Liver (tissue), 8 donors: ENCODE measurements at regions not wholly inside any gene's neighbourhood (a gene's known extent, or its start where the extent isn't known, plus 50 kb on each side); places are given as distances from the start of the nearest gene placed in this dataset.

Experiments used
- DNase-seq: peaks from one replicate; pipeline ENCODE4 v3.0.0-alpha.2; 2017; ENCODE audit warnings: low spot score
- H3K27ac ChIP-seq, 2 donors: one replicate each; pipeline ENCODE4 v1.7.0; 2013; ENCODE audit warnings: inconsistent platforms in 2 of 2, low read length in 2 of 2, control low read depth in 1 of 2, low read depth in 1 of 2, mild to moderate bottlenecking in 1 of 2
- H3K27me3 ChIP-seq, 4 donors: one replicate each; pipeline versions ENCODE4 v1.6.1 to v1.7.0; 2013; ENCODE audit warnings: low read length in 3 of 4, inconsistent platforms in 1 of 4, mild to moderate bottlenecking in 1 of 4, moderate library complexity in 1 of 4; ENCODE audit not compliant: control insufficient read depth in 4 of 4, insufficient read depth in 4 of 4
- H3K36me3 ChIP-seq, 4 donors: one replicate each; pipeline versions ENCODE4 v1.6.1 to v1.7.0; 2013; ENCODE audit warnings: low read length in 3 of 4, mild to moderate bottlenecking in 3 of 4, low read depth in 1 of 4, moderate library complexity in 1 of 4; ENCODE audit not compliant: control insufficient read depth in 4 of 4, insufficient read depth in 3 of 4
- H3K4me1 ChIP-seq, 4 donors: one replicate each; pipeline versions ENCODE4 v1.6.1 to v1.7.0; 2013; ENCODE audit warnings: low read length in 3 of 4, mild to moderate bottlenecking in 3 of 4, moderate library complexity in 1 of 4; ENCODE audit not compliant: control insufficient read depth in 4 of 4, insufficient read depth in 4 of 4
- H3K4me3 ChIP-seq, 3 donors: one replicate each; pipeline versions ENCODE4 v1.6.1 to v1.7.0; 2013; ENCODE audit warnings: low read length in 3 of 3, control low read depth in 1 of 3, low read depth in 1 of 3, mild to moderate bottlenecking in 1 of 3
- H3K9ac ChIP-seq, 2 donors: one replicate each; pipeline ENCODE4 v1.7.0; 2013; ENCODE audit warnings: low read length in 2 of 2, mild to moderate bottlenecking in 2 of 2, moderate library complexity in 2 of 2, control low read depth in 1 of 2, low read depth in 1 of 2
- H3K9me3 ChIP-seq, 4 donors: one replicate each; pipeline versions ENCODE4 v1.6.1 to v1.7.0; 2013; ENCODE audit warnings: low read length in 3 of 4; ENCODE audit not compliant: control insufficient read depth in 4 of 4
- CTCF ChIP-seq: fragments of 150-350 bp; IDR thresholded peaks from 2 replicates; pipeline ENCODE4 v1.5.1; 2017; ENCODE audit warnings: improper control_type of control experiment, low read depth, low read length; ENCODE audit not compliant: missing input control
- EGR1 ChIP-seq, 2 donors: IDR thresholded peaks; 2 replicates each; pipeline ENCODE4 v1.6.1; 2016 to 2018; ENCODE audit warnings: antibody characterized with exemption in 2 of 2, low read depth in 2 of 2
- FOXA1 ChIP-seq: IDR thresholded peaks from 2 replicates; pipeline ENCODE4 v1.6.1; 2016; ENCODE audit warnings: antibody characterized with exemption
- FOXA2 ChIP-seq: IDR thresholded peaks from 2 replicates; pipeline ENCODE4 v1.6.1; 2016; ENCODE audit warnings: antibody characterized with exemption
- GABPA ChIP-seq, 2 donors: IDR thresholded peaks in 1 of 2; conservative IDR thresholded peaks in 1 of 2; 2 replicates each; pipeline ENCODE4 v1.6.1; 2016; ENCODE audit warnings: antibody characterized with exemption in 2 of 2, mild to moderate bottlenecking in 1 of 2, moderate library complexity in 1 of 2
- HNF4A ChIP-seq, 2 donors: conservative IDR thresholded peaks; 2 replicates each; pipeline ENCODE4 v1.6.1; 2016; ENCODE audit warnings: antibody characterized with exemption in 2 of 2, mild to moderate bottlenecking in 2 of 2
- HNF4G ChIP-seq: IDR thresholded peaks from 2 replicates; pipeline ENCODE4 v1.6.1; 2016; ENCODE audit warnings: antibody characterized with exemption
- JUND ChIP-seq, 2 donors: IDR thresholded peaks; 2 replicates each; pipeline ENCODE4 v1.6.1; 2016; ENCODE audit warnings: antibody characterized with exemption in 2 of 2
- NR2F2 ChIP-seq: IDR thresholded peaks from 2 replicates; pipeline ENCODE4 v1.6.1; 2016; ENCODE audit warnings: antibody characterized with exemption
- RAD21 ChIP-seq, 2 donors: IDR thresholded peaks; 2 replicates each; pipeline ENCODE4 v1.6.1; 2016; ENCODE audit warnings: antibody characterized with exemption in 2 of 2, mild to moderate bottlenecking in 2 of 2
- REST ChIP-seq: IDR thresholded peaks from 2 replicates; pipeline ENCODE4 v1.6.1; 2016; ENCODE audit warnings: antibody characterized with exemption, mild to moderate bottlenecking
- RXRA ChIP-seq, 2 donors: IDR thresholded peaks; 2 replicates each; pipeline ENCODE4 v1.6.1; 2017 to 2018; ENCODE audit warnings: antibody characterized with exemption in 2 of 2, mild to moderate bottlenecking in 1 of 2
- SP1 ChIP-seq: IDR thresholded peaks from 2 replicates; pipeline ENCODE4 v1.6.1; 2018; ENCODE audit warnings: antibody characterized with exemption, mild to moderate bottlenecking
- TAF1 ChIP-seq: conservative IDR thresholded peaks from 2 replicates; pipeline ENCODE4 v1.6.1; 2016; ENCODE audit warnings: antibody characterized with exemption, mild to moderate bottlenecking
- YY1 ChIP-seq: IDR thresholded peaks from 2 replicates; pipeline ENCODE4 v1.6.1; 2016; ENCODE audit warnings: antibody characterized with exemption, mild to moderate bottlenecking
- WGBS: extraction: QIAGEN DNeasy Blood & Tissue Kit; methylation state at CpG from one replicate; pipeline ENCODE4 v1.1.7; 2013; 5-methylcytosine and 5-hydroxymethylcytosine counted together
- TF ChIP-seq, protein P1 (sequence below): IDR thresholded peaks from 2 replicates; pipeline ENCODE4 v1.6.1; 2016; ENCODE audit warnings: antibody characterized with exemption
- TF ChIP-seq, protein P2 (sequence below): IDR thresholded peaks from 2 replicates; pipeline ENCODE4 v1.6.1; 2016; ENCODE audit warnings: antibody characterized with exemption
- donor health status: healthy.
- donor health status: healthy.
- donor health status: healthy.
- donor health status: healthy.
- donor health status: healthy.

GRCh38 chr7:52270301-52270700, 765.1 kb upstream of the POM121L12 start:
- no peaks in the 10 kb centered on the region for H3K27me3 ChIP-seq
- H3K4me1 ChIP-seq: no peaks in the 10 kb centered on the region
- DNase-seq: no peak
- H3K4me3 ChIP-seq: no peak overlapping the region
- no peak overlapping the region for H3K9ac ChIP-seq
- 69% methylated on average over 3 of the region's 3 CpGs for WGBS
- peaks cover 0 to 4% (median 0%) of the 10 kb centered on the region in 4 donors for H3K9me3 ChIP-seq
- H3K27ac ChIP-seq: no peak overlapping the region
- no peaks in the 10 kb centered on the region for H3K36me3 ChIP-seq
- no peak for TF ChIP-seq FOXA2
- TF ChIP-seq TAF1: no peak
- TF ChIP-seq REST: no peak
- no peak for TF ChIP-seq FOXA1
- no peak for TF ChIP-seq YY1
- no peak for TF ChIP-seq CTCF
- TF ChIP-seq NR2F2: no peak
- no peak for TF ChIP-seq GABPA (IDR thresholded peaks at IDR 0.05 in 1 of 2, conservative IDR thresholded peaks at IDR 0.05 in 1 of 2)
- TF ChIP-seq, protein P1, sequence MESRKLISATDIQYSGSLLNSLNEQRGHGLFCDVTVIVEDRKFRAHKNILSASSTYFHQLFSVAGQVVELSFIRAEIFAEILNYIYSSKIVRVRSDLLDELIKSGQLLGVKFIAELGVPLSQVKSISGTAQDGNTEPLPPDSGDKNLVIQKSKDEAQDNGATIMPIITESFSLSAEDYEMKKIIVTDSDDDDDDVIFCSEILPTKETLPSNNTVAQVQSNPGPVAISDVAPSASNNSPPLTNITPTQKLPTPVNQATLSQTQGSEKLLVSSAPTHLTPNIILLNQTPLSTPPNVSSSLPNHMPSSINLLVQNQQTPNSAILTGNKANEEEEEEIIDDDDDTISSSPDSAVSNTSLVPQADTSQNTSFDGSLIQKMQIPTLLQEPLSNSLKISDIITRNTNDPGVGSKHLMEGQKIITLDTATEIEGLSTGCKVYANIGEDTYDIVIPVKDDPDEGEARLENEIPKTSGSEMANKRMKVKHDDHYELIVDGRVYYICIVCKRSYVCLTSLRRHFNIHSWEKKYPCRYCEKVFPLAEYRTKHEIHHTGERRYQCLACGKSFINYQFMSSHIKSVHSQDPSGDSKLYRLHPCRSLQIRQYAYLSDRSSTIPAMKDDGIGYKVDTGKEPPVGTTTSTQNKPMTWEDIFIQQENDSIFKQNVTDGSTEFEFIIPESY: no peak
- TF ChIP-seq EGR1 (IDR thresholded peaks at IDR 0.05; ENCODE audit: low read depth in 2 of 2): no peak
- no peak for TF ChIP-seq HNF4G
- no peak for TF ChIP-seq RXRA (IDR thresholded peaks at IDR 0.05)
- no peak for TF ChIP-seq HNF4A (conservative IDR thresholded peaks at IDR 0.05)
- no peak for TF ChIP-seq RAD21 (IDR thresholded peaks at IDR 0.05)
- TF ChIP-seq, protein P2, sequence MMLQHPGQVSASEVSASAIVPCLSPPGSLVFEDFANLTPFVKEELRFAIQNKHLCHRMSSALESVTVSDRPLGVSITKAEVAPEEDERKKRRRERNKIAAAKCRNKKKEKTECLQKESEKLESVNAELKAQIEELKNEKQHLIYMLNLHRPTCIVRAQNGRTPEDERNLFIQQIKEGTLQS: no peak

DNA sequence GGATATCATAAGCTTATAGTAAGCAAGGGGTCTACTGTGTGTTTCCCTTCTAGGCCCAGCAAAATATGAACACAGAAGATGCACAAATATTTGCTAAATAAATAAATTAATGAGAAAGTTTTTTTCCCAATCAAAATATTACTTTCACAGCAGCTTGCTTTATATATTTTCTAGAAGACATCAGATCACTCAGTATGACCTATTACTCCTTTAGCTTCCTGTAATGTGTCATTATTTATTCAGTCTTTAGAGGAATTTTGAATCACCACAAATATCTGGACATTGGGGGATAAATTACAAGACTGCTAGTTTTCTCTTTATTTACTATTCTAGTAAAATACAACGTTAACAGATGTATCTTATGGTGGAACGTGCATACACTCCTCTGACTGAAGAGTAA, 765.8 kb upstream of the POM121L12 start:
- Histone ChIP-seq H3K9me3 (peaks cover 0 to 4% (median 0%) of the 10 kb centered on the region in 4 donors), H3K36me3 (no peaks in the 10 kb centered on the region), H3K27me3 (no peaks in the 10 kb centered on the region), H3K4me1 (no peaks in the 10 kb centered on the region), H3K27ac (no peak overlapping the region), H3K9ac (no peak overlapping the region), H3K4me3 (no peak overlapping the region)
- WGBS: 61% methylated on average over 2 of the region's 2 CpGs
- no peak for TF ChIP-seq REST
- no peak for TF ChIP-seq SP1
- no peak for TF ChIP-seq TAF1
- no peak for TF ChIP-seq HNF4G
- no peak for TF ChIP-seq NR2F2
- TF ChIP-seq, protein P2: no peak
- no peak for TF ChIP-seq FOXA1
- no peak for TF ChIP-seq HNF4A (conservative IDR thresholded peaks at IDR 0.05)
- TF ChIP-seq RAD21 (IDR thresholded peaks at IDR 0.05): no peak
- TF ChIP-seq JUND (IDR thresholded peaks at IDR 0.05): no peak
- no peak for DNase-seq
